ENCODE measurements at regions not wholly inside any gene's neighbourhood (a gene's known extent, or its start where the extent isn't known, plus 50 kb on each side); places are given as distances from the start of the nearest gene placed in this dataset.
"Not testable (repeated sequence)": the region's sequence is repeated elsewhere in the genome, so short reads cannot be mapped to it uniquely, and the experiment has no call there.

GRCh38 chr5:109630093-109630492 is 59.6 kb upstream of the MAN2A1 start:
- Histone ChIP-seq H3K27me3 (ENCODE audit: insufficient read depth, low read length) (no peaks in the 10 kb centered on the region), H4K8ac (ENCODE audit: low read depth, low read length) (no peak overlapping the region), H3K9me3 (ENCODE audit: insufficient read depth, low read depth, low read length) (no peaks in the 10 kb centered on the region), H4K12ac (ENCODE audit: low read depth, low read length) (no peak overlapping the region), H3K9ac (ENCODE audit: low read length) (no peak overlapping the region), H3K36me3 (ENCODE audit: control insufficient read depth in 1 of 2, insufficient read depth in 2 of 2, low read length in 2 of 2) (no peaks in the 10 kb centered on the region), H3K27ac (ENCODE audit: low read depth, low read length) (no peak overlapping the region), H2AFZ (ENCODE audit: insufficient read depth, low read length, poor library complexity) (no peak overlapping the region), H3K79me2 (ENCODE audit: control insufficient read depth, insufficient read depth, low read length, poor library complexity) (no peaks in the 10 kb centered on the region), H3K23ac (ENCODE audit: low read length) (no peak overlapping the region), H3K4me2 (ENCODE audit: low read length) (no peak overlapping the region), H2AK5ac (ENCODE audit: low read length) (no peak overlapping the region), H4K91ac (ENCODE audit: low read depth, low read length) (no peak overlapping the region), H3K4me3 (ENCODE audit: low read depth, low read length) (no peak overlapping the region), H3K4ac (ENCODE audit: low read depth, low read length) (no peak overlapping the region), H3K4me1 (ENCODE audit: control insufficient read depth in 1 of 2, insufficient read depth in 2 of 2, low read length in 2 of 2) (no peaks in the 10 kb centered on the region), H2BK5ac (ENCODE audit: low read depth, low read length, poor library complexity) (no peak overlapping the region), H3K14ac (ENCODE audit: low read length) (no peak overlapping the region), H3K18ac (ENCODE audit: low read length) (no peak overlapping the region), H2BK12ac (ENCODE audit: low read length) (no peak overlapping the region), H2BK120ac (ENCODE audit: insufficient read depth, low read length, poor library complexity) (no peak overlapping the region), H3K79me1 (ENCODE audit: low read length) (no peaks in the 10 kb centered on the region)
- DNase-seq: no peak
- WGBS (ENCODE audit: extremely low coverage, insufficient coverage, insufficient read length): no CpG with 5 or more reads among the region's 4 CpGs

- H2AK5ac ChIP-seq (ENCODE audit: low read length): no peak overlapping the region
- no peak overlapping the region for H3K9ac ChIP-seq (ENCODE audit: low read length)
- H3K18ac ChIP-seq (ENCODE audit: low read length): no peak overlapping the region
- no peak overlapping the region for H3K4ac ChIP-seq (ENCODE audit: low read depth, low read length)
- H2BK120ac ChIP-seq (ENCODE audit: insufficient read depth, low read length, poor library complexity): no peak overlapping the region
- H3K4me3 ChIP-seq (ENCODE audit: low read depth, low read length): no peak overlapping the region
- H3K4me2 ChIP-seq (ENCODE audit: low read length): no peak overlapping the region
- H2BK12ac ChIP-seq (ENCODE audit: low read length): no peak overlapping the region
- DNase-seq: no peak
- no peak overlapping the region for H2BK5ac ChIP-seq (ENCODE audit: low read depth, low read length, poor library complexity)
- H2AFZ ChIP-seq (ENCODE audit: insufficient read depth, low read length, poor library complexity): no peak overlapping the region
- H3K36me3 ChIP-seq (ENCODE audit: control insufficient read depth in 1 of 2, insufficient read depth in 2 of 2, low read length in 2 of 2): no peaks in the 10 kb centered on the region
- H4K8ac ChIP-seq (ENCODE audit: low read depth, low read length): no peak overlapping the region
- H3K27ac ChIP-seq (ENCODE audit: low read depth, low read length): no peak overlapping the region
- no CpG with 5 or more reads among the region's 3 CpGs for WGBS (ENCODE audit: extremely low coverage, insufficient coverage, insufficient read length)
- H3K14ac ChIP-seq (ENCODE audit: low read length): no peak overlapping the region
- H3K4me1 ChIP-seq (ENCODE audit: control insufficient read depth in 1 of 2, insufficient read depth in 2 of 2, low read length in 2 of 2): no peaks in the 10 kb centered on the region
- no peak overlapping the region for H3K23ac ChIP-seq (ENCODE audit: low read length)
- H3K79me2 ChIP-seq (ENCODE audit: control insufficient read depth, insufficient read depth, low read length, poor library complexity): no peaks in the 10 kb centered on the region
- H3K79me1 ChIP-seq (ENCODE audit: low read length): no peaks in the 10 kb centered on the region
- H3K9me3 ChIP-seq (ENCODE audit: insufficient read depth, low read depth, low read length): no peaks in the 10 kb centered on the region
- no peaks in the 10 kb centered on the region for H3K27me3 ChIP-seq (ENCODE audit: insufficient read depth, low read length)
- H4K12ac ChIP-seq (ENCODE audit: low read depth, low read length): no peak overlapping the region
- no peak overlapping the region for H4K91ac ChIP-seq (ENCODE audit: low read depth, low read length)
Measured at GRCh38 chr5:109628591-109628990, 61.1 kb upstream of the MAN2A1 start.

- H3K23ac ChIP-seq (ENCODE audit: low read length); H4K8ac ChIP-seq (ENCODE audit: low read depth, low read length); H3K4me3 ChIP-seq (ENCODE audit: low read depth, low read length); H3K36me3 ChIP-seq (ENCODE audit: control insufficient read depth in 1 of 2, insufficient read depth in 2 of 2, low read length in 2 of 2); H3K27ac ChIP-seq (ENCODE audit: low read depth, low read length); H4K91ac ChIP-seq (ENCODE audit: low read depth, low read length); H3K4me1 ChIP-seq (ENCODE audit: control insufficient read depth in 1 of 2, insufficient read depth in 2 of 2, low read length in 2 of 2); H2BK120ac ChIP-seq (ENCODE audit: insufficient read depth, low read length, poor library complexity); H2BK5ac ChIP-seq (ENCODE audit: low read depth, low read length, poor library complexity); H3K14ac ChIP-seq (ENCODE audit: low read length); H4K12ac ChIP-seq (ENCODE audit: low read depth, low read length); H3K9ac ChIP-seq (ENCODE audit: low read length); H3K79me1 ChIP-seq (ENCODE audit: low read length); H3K4me2 ChIP-seq (ENCODE audit: low read length); H3K79me2 ChIP-seq (ENCODE audit: control insufficient read depth, insufficient read depth, low read length, poor library complexity); H2BK12ac ChIP-seq (ENCODE audit: low read length); H3K18ac ChIP-seq (ENCODE audit: low read length); DNase-seq; H3K4ac ChIP-seq (ENCODE audit: low read depth, low read length); H3K27me3 ChIP-seq (ENCODE audit: insufficient read depth, low read length); H2AK5ac ChIP-seq (ENCODE audit: low read length); H3K9me3 ChIP-seq (ENCODE audit: insufficient read depth, low read depth, low read length); H2AFZ ChIP-seq (ENCODE audit: insufficient read depth, low read length, poor library complexity): not testable (repeated sequence)
- WGBS (ENCODE audit: extremely low coverage, insufficient coverage, insufficient read length): no CpG with 5 or more reads among the region's 5 CpGs
Measured at GRCh38 chr5:109621266-109621665, 68.5 kb upstream of the MAN2A1 start.

GRCh38 chr5:109620651-109621050 is 69.1 kb upstream of the MAN2A1 start:
- no peak overlapping the region for H3K14ac ChIP-seq (ENCODE audit: low read length)
- no peaks in the 10 kb centered on the region for H3K79me1 ChIP-seq (ENCODE audit: low read length)
- no CpG with 5 or more reads among the region's 1 CpG for WGBS (ENCODE audit: extremely low coverage, insufficient coverage, insufficient read length)
- H3K4me2 ChIP-seq (ENCODE audit: low read length): no peak overlapping the region
- H3K79me2 ChIP-seq (ENCODE audit: control insufficient read depth, insufficient read depth, low read length, poor library complexity): no peaks in the 10 kb centered on the region
- no peak overlapping the region for H2AFZ ChIP-seq (ENCODE audit: insufficient read depth, low read length, poor library complexity)
- H3K23ac ChIP-seq (ENCODE audit: low read length): no peak overlapping the region
- no peak overlapping the region for H3K4me3 ChIP-seq (ENCODE audit: low read depth, low read length)
- H2BK12ac ChIP-seq (ENCODE audit: low read length): no peak overlapping the region
- H3K36me3 ChIP-seq (ENCODE audit: control insufficient read depth in 1 of 2, insufficient read depth in 2 of 2, low read length in 2 of 2): no peaks in the 10 kb centered on the region
- H2BK120ac ChIP-seq (ENCODE audit: insufficient read depth, low read length, poor library complexity): no peak overlapping the region
- DNase-seq: no peak
- no peak overlapping the region for H4K8ac ChIP-seq (ENCODE audit: low read depth, low read length)
- no peak overlapping the region for H3K18ac ChIP-seq (ENCODE audit: low read length)
- no peak overlapping the region for H4K12ac ChIP-seq (ENCODE audit: low read depth, low read length)
- H3K9ac ChIP-seq (ENCODE audit: low read length): no peak overlapping the region
- no peak overlapping the region for H3K4ac ChIP-seq (ENCODE audit: low read depth, low read length)
- no peaks in the 10 kb centered on the region for H3K4me1 ChIP-seq (ENCODE audit: control insufficient read depth in 1 of 2, insufficient read depth in 2 of 2, low read length in 2 of 2)
- no peak overlapping the region for H3K27ac ChIP-seq (ENCODE audit: low read depth, low read length)
- no peaks in the 10 kb centered on the region for H3K9me3 ChIP-seq (ENCODE audit: insufficient read depth, low read depth, low read length)
- no peaks in the 10 kb centered on the region for H3K27me3 ChIP-seq (ENCODE audit: insufficient read depth, low read length)
- no peak overlapping the region for H4K91ac ChIP-seq (ENCODE audit: low read depth, low read length)
- H2AK5ac ChIP-seq (ENCODE audit: low read length): no peak overlapping the region
- no peak overlapping the region for H2BK5ac ChIP-seq (ENCODE audit: low read depth, low read length, poor library complexity)

- no peak overlapping the region for H3K4me2 ChIP-seq (ENCODE audit: low read length)
- H2BK120ac ChIP-seq (ENCODE audit: insufficient read depth, low read length, poor library complexity): no peak overlapping the region
- H3K36me3 ChIP-seq (ENCODE audit: control insufficient read depth in 1 of 2, insufficient read depth in 2 of 2, low read length in 2 of 2): no peaks in the 10 kb centered on the region
- H3K79me1 ChIP-seq (ENCODE audit: low read length): no peaks in the 10 kb centered on the region
- H3K14ac ChIP-seq (ENCODE audit: low read length): no peak overlapping the region
- no peak overlapping the region for H4K91ac ChIP-seq (ENCODE audit: low read depth, low read length)
- no peak overlapping the region for H3K9ac ChIP-seq (ENCODE audit: low read length)
- no peaks in the 10 kb centered on the region for H3K4me1 ChIP-seq (ENCODE audit: control insufficient read depth in 1 of 2, insufficient read depth in 2 of 2, low read length in 2 of 2)
- H3K27me3 ChIP-seq (ENCODE audit: insufficient read depth, low read length): no peaks in the 10 kb centered on the region
- no peaks in the 10 kb centered on the region for H3K9me3 ChIP-seq (ENCODE audit: insufficient read depth, low read depth, low read length)
- H3K4ac ChIP-seq (ENCODE audit: low read depth, low read length): no peak overlapping the region
- no peak overlapping the region for H3K23ac ChIP-seq (ENCODE audit: low read length)
- no peak for DNase-seq
- H3K27ac ChIP-seq (ENCODE audit: low read depth, low read length): no peak overlapping the region
- H4K12ac ChIP-seq (ENCODE audit: low read depth, low read length): no peak overlapping the region
- H2AK5ac ChIP-seq (ENCODE audit: low read length): no peak overlapping the region
- no peak overlapping the region for H2BK5ac ChIP-seq (ENCODE audit: low read depth, low read length, poor library complexity)
- H2AFZ ChIP-seq (ENCODE audit: insufficient read depth, low read length, poor library complexity): no peak overlapping the region
- H3K79me2 ChIP-seq (ENCODE audit: control insufficient read depth, insufficient read depth, low read length, poor library complexity): no peaks in the 10 kb centered on the region
- H2BK12ac ChIP-seq (ENCODE audit: low read length): no peak overlapping the region
- H3K4me3 ChIP-seq (ENCODE audit: low read depth, low read length): no peak overlapping the region
- no peak overlapping the region for H4K8ac ChIP-seq (ENCODE audit: low read depth, low read length)
- H3K18ac ChIP-seq (ENCODE audit: low read length): no peak overlapping the region
Measured at GRCh38 chr5:109619606-109620005, 70.1 kb upstream of the MAN2A1 start.
